ENCODE measurements at regions not wholly inside any gene's neighbourhood (a gene's known extent, or its start where the extent isn't known, plus 50 kb on each side); places are given as distances from the start of the nearest gene placed in this dataset.

DNA sequence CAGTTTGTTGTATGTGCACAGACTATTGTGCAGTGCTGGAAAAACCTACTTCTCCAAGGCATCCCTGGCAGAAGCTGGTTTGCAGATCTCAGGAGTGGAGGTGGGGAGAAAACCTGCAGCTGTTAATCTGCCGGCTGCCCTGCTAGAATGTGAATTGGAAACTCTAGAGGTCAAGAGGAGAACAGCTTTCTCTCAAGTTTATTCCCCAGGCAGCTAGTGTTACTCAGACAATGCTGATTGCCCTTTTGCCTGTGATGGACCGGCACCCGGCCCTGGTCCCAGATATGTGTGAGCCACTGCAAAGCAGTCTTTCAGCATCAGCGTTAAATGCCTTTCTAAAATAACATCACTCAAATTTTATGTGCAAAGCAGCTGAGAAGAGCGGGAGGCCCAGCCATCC lies 129.7 kb upstream of the TPM1 start:
- no peak overlapping the region for H3K27ac Mint-ChIP-seq (ENCODE audit: unreplicated experiment)
- CTCF ChIA-PET, result interaction anchor here (1.0 kb wide), 1 partner anchor 16 kb away, joined by 4 read pairs; no protein-coding TSS in a partner anchor
- no peaks in the 10 kb centered on the region for H3K36me3 Mint-ChIP-seq (ENCODE audit: insufficient read depth, unreplicated experiment)
- no peak for DNase-seq
- H3K4me3 Mint-ChIP-seq (ENCODE audit: low read depth, unreplicated experiment), result no peak overlapping the region
- BruUV-seq (replicated peaks), result no TSS peak
- intact Hi-C loops (cut with micrococcal nuclease; ENCODE audit: unreplicated experiment), result no loop called here
- no peaks in the 10 kb centered on the region for H3K27me3 Mint-ChIP-seq (ENCODE audit: unreplicated experiment)
- TF ChIP-seq, protein P1, sequence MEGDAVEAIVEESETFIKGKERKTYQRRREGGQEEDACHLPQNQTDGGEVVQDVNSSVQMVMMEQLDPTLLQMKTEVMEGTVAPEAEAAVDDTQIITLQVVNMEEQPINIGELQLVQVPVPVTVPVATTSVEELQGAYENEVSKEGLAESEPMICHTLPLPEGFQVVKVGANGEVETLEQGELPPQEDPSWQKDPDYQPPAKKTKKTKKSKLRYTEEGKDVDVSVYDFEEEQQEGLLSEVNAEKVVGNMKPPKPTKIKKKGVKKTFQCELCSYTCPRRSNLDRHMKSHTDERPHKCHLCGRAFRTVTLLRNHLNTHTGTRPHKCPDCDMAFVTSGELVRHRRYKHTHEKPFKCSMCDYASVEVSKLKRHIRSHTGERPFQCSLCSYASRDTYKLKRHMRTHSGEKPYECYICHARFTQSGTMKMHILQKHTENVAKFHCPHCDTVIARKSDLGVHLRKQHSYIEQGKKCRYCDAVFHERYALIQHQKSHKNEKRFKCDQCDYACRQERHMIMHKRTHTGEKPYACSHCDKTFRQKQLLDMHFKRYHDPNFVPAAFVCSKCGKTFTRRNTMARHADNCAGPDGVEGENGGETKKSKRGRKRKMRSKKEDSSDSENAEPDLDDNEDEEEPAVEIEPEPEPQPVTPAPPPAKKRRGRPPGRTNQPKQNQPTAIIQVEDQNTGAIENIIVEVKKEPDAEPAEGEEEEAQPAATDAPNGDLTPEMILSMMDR (IDR thresholded peaks at IDR 0.05; ENCODE audit: unreplicated experiment), result no peak
- H3K4me1 Mint-ChIP-seq (ENCODE audit: low read depth, unreplicated experiment), result peaks cover 12% of the 10 kb centered on the region
- peaks cover 2% of the 10 kb centered on the region for H3K9me3 Mint-ChIP-seq (ENCODE audit: low read depth, unreplicated experiment)

DNA sequence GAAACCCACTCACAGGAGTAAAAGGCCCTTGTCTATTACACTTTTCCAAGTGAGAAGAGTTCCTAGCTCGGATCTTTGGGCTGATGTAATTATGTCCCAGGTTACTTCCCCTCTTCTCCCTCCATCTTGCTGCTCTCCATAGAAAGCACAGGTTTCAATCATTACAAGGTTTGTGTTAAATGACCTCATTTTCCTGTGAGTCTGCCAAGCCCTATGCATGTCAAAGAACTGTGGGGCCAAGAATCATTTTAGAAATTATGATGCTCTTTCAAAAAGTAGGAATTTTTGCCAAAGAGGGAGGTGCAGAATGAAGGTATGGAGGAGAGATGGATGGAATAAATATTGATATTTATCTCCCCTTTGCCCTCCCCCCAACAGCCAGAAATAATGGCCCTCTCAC lies 129.3 kb upstream of the TPM1 start:
- intact Hi-C loops (cut with micrococcal nuclease; ENCODE audit: unreplicated experiment), result no loop called here
- CTCF ChIA-PET, result interaction anchor here (1.0 kb wide), 1 partner anchor 16 kb away, joined by 4 read pairs; no protein-coding TSS in a partner anchor
- Mint-ChIP-seq H3K36me3 (ENCODE audit: insufficient read depth, unreplicated experiment) (no peaks in the 10 kb centered on the region), H3K4me1 (ENCODE audit: low read depth, unreplicated experiment) (peaks cover 12% of the 10 kb centered on the region), H3K4me3 (ENCODE audit: low read depth, unreplicated experiment) (no peak overlapping the region), H3K27me3 (ENCODE audit: unreplicated experiment) (no peaks in the 10 kb centered on the region), H3K9me3 (ENCODE audit: low read depth, unreplicated experiment) (peaks cover 3% of the 10 kb centered on the region), H3K27ac (ENCODE audit: unreplicated experiment) (no peak overlapping the region)
- no peak for DNase-seq
- TF ChIP-seq, protein P1 (IDR thresholded peaks at IDR 0.05; ENCODE audit: unreplicated experiment), result no peak
- no TSS peak for BruUV-seq (replicated peaks)

DNA sequence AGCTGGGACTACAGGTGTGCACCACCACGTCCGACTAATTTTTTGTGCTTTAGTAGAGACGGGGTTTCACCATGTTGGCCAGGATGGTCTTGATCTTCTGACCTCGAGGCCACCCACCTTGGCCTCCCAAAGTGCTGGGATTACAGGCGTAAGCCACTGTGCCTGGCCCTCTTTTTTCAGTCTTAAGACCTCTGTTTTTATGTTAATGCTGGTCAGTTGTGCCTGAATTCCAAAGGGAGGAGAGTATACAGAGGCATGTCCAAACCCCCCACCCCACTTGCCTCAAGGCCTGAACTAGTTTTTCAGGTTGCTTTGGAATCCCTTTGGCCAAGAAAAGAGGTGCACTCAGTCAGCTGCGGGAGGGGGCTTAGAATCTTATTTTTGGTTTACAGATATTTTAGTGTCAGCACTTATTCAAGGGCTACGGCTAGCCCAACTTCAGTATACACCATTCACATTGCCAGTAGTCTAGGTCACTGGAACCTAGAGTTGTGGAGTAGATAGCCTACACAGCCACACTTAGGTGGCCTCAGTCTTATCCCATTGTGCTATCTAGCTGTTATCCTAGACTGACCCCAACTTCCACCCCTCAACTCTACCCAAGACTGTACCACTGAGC lies 128.0 kb upstream of the TPM1 start:
- DNase-seq, result no peak
- BruUV-seq (replicated peaks), result no TSS peak
- Mint-ChIP-seq H3K9me3 (ENCODE audit: low read depth, unreplicated experiment) (peaks cover 3% of the 10 kb centered on the region), H3K36me3 (ENCODE audit: insufficient read depth, unreplicated experiment) (no peaks in the 10 kb centered on the region), H3K27me3 (ENCODE audit: unreplicated experiment) (no peaks in the 10 kb centered on the region), H3K27ac (ENCODE audit: unreplicated experiment) (no peak overlapping the region), H3K4me1 (ENCODE audit: low read depth, unreplicated experiment) (peaks cover 12% of the 10 kb centered on the region), H3K4me3 (ENCODE audit: low read depth, unreplicated experiment) (no peak overlapping the region)
- CTCF ChIA-PET, result no interaction called here
- intact Hi-C loops (cut with micrococcal nuclease; ENCODE audit: unreplicated experiment), result no loop called here
- TF ChIP-seq, protein P1 (IDR thresholded peaks at IDR 0.05; ENCODE audit: unreplicated experiment), result no peak

DNA sequence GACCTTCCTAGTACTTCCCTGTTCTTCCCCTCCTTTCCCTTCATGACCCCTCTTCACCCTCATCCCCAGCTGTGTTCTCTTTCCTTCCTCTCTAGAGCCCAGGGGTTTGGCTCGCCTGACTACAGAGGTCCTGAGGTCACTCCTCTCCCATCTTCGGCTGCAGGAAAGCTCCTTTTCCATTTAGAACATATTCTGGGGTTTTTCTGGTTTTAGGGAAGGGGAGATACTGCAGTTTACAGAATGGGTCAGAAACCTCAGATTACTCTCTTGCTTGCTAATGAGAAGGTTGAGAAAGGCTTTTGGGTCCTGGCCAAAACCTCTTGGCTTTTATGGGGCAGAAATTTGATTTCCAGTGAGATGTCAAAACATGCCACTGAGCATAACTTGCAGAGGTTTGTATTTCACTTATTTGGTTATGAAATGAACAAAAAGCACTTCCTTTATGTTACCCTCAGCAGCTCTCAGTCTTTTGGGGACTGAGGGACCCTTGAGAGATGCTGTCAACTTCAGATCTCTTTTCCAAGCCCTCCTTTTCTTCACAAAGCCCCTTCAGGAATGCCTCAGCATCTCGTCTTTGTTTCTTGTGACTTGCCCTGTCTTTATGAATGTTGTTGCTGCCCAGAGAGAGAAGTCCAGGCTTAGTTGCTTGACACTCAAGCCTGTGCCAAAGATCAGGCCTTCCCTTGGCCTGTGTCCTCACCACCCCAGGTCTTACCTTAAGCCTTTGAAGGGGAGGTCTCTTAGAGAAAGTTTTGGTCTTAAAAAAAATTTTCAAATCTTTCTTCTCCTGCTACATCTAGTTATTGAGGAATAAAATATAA lies 121.7 kb upstream of the TPM1 start:
- Mint-ChIP-seq H3K36me3 (ENCODE audit: insufficient read depth, unreplicated experiment) (no peaks in the 10 kb centered on the region), H3K4me3 (ENCODE audit: low read depth, unreplicated experiment) (no peak overlapping the region), H3K27ac (ENCODE audit: unreplicated experiment) (no peak overlapping the region), H3K4me1 (ENCODE audit: low read depth, unreplicated experiment) (no peaks in the 10 kb centered on the region), H3K9me3 (ENCODE audit: low read depth, unreplicated experiment) (peaks cover 3% of the 10 kb centered on the region), H3K27me3 (ENCODE audit: unreplicated experiment) (no peaks in the 10 kb centered on the region)
- TF ChIP-seq, protein P1 (IDR thresholded peaks at IDR 0.05; ENCODE audit: unreplicated experiment), result no peak
- CTCF ChIA-PET, result no interaction called here
- no TSS peak for BruUV-seq (replicated peaks)
- intact Hi-C loops (cut with micrococcal nuclease; ENCODE audit: unreplicated experiment), result no loop called here
- DNase-seq, result no peak

Data from Calu3 (cell line).